ENCODE measurements at regions not wholly inside any gene's neighbourhood (a gene's known extent, or its start where the extent isn't known, plus 50 kb on each side); places are given as distances from the start of the nearest gene placed in this dataset.

DNA sequence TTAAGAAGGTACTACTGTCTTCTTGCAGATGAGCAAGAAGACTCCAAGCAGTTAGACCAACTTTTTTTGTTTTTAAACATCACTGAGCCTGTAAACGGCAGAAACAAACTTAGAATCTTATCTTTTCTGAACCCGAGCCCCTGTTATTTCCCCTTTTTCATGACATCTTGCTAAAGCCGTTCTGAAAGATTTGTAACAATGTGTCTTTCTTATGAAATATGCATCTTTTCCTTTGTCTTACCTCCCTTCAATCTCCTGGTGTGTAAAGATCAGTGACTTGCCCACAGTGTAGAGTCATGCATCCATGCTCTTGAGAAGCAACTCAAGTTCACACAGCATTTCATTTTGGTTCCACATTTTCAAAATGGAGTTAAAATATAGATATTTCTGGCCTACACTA, 288.8 kb upstream of the CELF4 start:
- no peak for TF ChIP-seq POLR2AphosphoS5 (IDR thresholded peaks at IDR 0.05; ENCODE audit: low read depth)
- TF ChIP-seq REST (IDR thresholded peaks at IDR 0.05; ENCODE audit: unreplicated experiment), result no peak
- TF ChIP-seq CTCF (conservative IDR thresholded peaks at IDR 0.05; ENCODE audit: low read depth in 2 of 2), result no peak
- TF ChIP-seq EZH2phosphoT487 (IDR thresholded peaks at IDR 0.05; ENCODE audit: unreplicated experiment), result no peak
- TF ChIP-seq ZNF331 (CRISPR knock-in tag; IDR thresholded peaks at IDR 0.05; ENCODE audit: low read depth), result no peak
- no peak for TF ChIP-seq EZH2 (IDR thresholded peaks at IDR 0.05; ENCODE audit: low read depth, unreplicated experiment)
- TF ChIP-seq JUNB (IDR thresholded peaks at IDR 0.05; ENCODE audit: unreplicated experiment), result no peak
- TF ChIP-seq ETS1 (IDR thresholded peaks at IDR 0.05), result no peak
- no peak for TF ChIP-seq STAT1 (IDR thresholded peaks at IDR 0.05; ENCODE audit: unreplicated experiment)
- TF ChIP-seq NANOG (IDR thresholded peaks at IDR 0.05; ENCODE audit: borderline replicate concordance), result no peak
- TF ChIP-seq CREB1 (CRISPR knock-in tag; IDR thresholded peaks at IDR 0.05; ENCODE audit: low read depth), result no peak

Data from GM23338 (cell line).